ENCODE measurements at regions not wholly inside any gene's neighbourhood (a gene's known extent, or its start where the extent isn't known, plus 50 kb on each side); places are given as distances from the start of the nearest gene placed in this dataset.

GRCh38 chr7:53245721-53246120, 210.3 kb downstream of the POM121L12 start:
- Histone ChIP-seq H3K9me2 (ENCODE audit: insufficient read depth, low read length) (no peaks in the 10 kb centered on the region), H3K9me3 (ENCODE audit: low read length) (no peaks in the 10 kb centered on the region), H3F3A (ENCODE audit: insufficient read depth, low read length, poor library complexity, severe bottlenecking) (no peaks in the 10 kb centered on the region), H3K27me3 (ENCODE audit: insufficient read depth, low read depth, low read length) (no peaks in the 10 kb centered on the region), H3K36me3 (ENCODE audit: insufficient read depth, low read length) (no peaks in the 10 kb centered on the region), H3K4me2 (ENCODE audit: low read length) (no peak overlapping the region), H2AFZ (ENCODE audit: low read depth, low read length) (no peak overlapping the region), H3K4me3 (ENCODE audit: low read length) (no peak overlapping the region), H3K79me2 (replicated peaks; ENCODE audit: insufficient read depth, low read length) (no peaks in the 10 kb centered on the region), H3K27ac (ENCODE audit: low read length) (no peak overlapping the region), H4K20me1 (ENCODE audit: insufficient read depth) (no peaks in the 10 kb centered on the region), H3K9ac (ENCODE audit: low read length) (no peak overlapping the region)
- no peak for TF ChIP-seq EZH2 (IDR thresholded peaks at IDR 0.05; ENCODE audit: borderline replicate concordance, insufficient read depth, low read length, poor library complexity, severe bottlenecking)
- TF ChIP-seq POLR2AphosphoS5 (IDR thresholded peaks at IDR 0.05) = no peak
- no peak for TF ChIP-seq TAF1 (IDR thresholded peaks at IDR 0.05; ENCODE audit: low read depth)
- TF ChIP-seq REST (IDR thresholded peaks at IDR 0.05; ENCODE audit: borderline replicate concordance) = no peak
- no peak for TF ChIP-seq CTCF (IDR thresholded peaks at IDR 0.05; ENCODE audit: poor library complexity, severe bottlenecking)

GRCh38 chr7:53246957-53247356, 211.5 kb downstream of the POM121L12 start:
- TF ChIP-seq CTCF (IDR thresholded peaks at IDR 0.05; ENCODE audit: poor library complexity, severe bottlenecking) (no peak), TAF1 (IDR thresholded peaks at IDR 0.05; ENCODE audit: low read depth) (no peak), SMC3 (conservative IDR thresholded peaks at IDR 0.05; ENCODE audit: poor library complexity) (no peak), EZH2 (IDR thresholded peaks at IDR 0.05; ENCODE audit: borderline replicate concordance, insufficient read depth, low read length, poor library complexity, severe bottlenecking) (no peak), EP300 (conservative IDR thresholded peaks at IDR 0.05; ENCODE audit: poor library complexity, severe bottlenecking) (no peak), REST (IDR thresholded peaks at IDR 0.05; ENCODE audit: borderline replicate concordance) (no peak), MXI1 (conservative IDR thresholded peaks at IDR 0.05; ENCODE audit: poor library complexity, severe bottlenecking) (no peak), RAD21 (conservative IDR thresholded peaks at IDR 0.05) (no peak), POLR2AphosphoS5 (IDR thresholded peaks at IDR 0.05) (no peak)
- Histone ChIP-seq H2AFZ (ENCODE audit: low read depth, low read length) (no peak overlapping the region), H3K9ac (ENCODE audit: low read length) (no peak overlapping the region), H3K27ac (ENCODE audit: low read length) (no peak overlapping the region), H3K9me2 (ENCODE audit: insufficient read depth, low read length) (no peaks in the 10 kb centered on the region), H3F3A (ENCODE audit: insufficient read depth, low read length, poor library complexity, severe bottlenecking) (no peaks in the 10 kb centered on the region), H3K79me2 (replicated peaks; ENCODE audit: insufficient read depth, low read length) (no peaks in the 10 kb centered on the region), H3K4me3 (ENCODE audit: low read length) (no peak overlapping the region), H3K4me2 (ENCODE audit: low read length) (no peak overlapping the region), H3K27me3 (ENCODE audit: insufficient read depth, low read depth, low read length) (no peaks in the 10 kb centered on the region), H4K20me1 (ENCODE audit: insufficient read depth) (no peaks in the 10 kb centered on the region), H3K36me3 (ENCODE audit: insufficient read depth, low read length) (no peaks in the 10 kb centered on the region), H3K9me3 (ENCODE audit: low read length) (no peaks in the 10 kb centered on the region)

All from neural cell (in vitro differentiated cells).